Embryonic facial prominence (tissue), 1 donor: ENCODE measurements at regions not wholly inside any gene's neighbourhood (a gene's known extent, or its start where the extent isn't known, plus 50 kb on each side); places are given as distances from the start of the nearest gene placed in this dataset.

Experiments used
- DNase-seq: peaks from one replicate; pipeline ENCODE4 v3.0.0-alpha.2; 2016; ENCODE audit errors: extremely low spot score

DNA sequence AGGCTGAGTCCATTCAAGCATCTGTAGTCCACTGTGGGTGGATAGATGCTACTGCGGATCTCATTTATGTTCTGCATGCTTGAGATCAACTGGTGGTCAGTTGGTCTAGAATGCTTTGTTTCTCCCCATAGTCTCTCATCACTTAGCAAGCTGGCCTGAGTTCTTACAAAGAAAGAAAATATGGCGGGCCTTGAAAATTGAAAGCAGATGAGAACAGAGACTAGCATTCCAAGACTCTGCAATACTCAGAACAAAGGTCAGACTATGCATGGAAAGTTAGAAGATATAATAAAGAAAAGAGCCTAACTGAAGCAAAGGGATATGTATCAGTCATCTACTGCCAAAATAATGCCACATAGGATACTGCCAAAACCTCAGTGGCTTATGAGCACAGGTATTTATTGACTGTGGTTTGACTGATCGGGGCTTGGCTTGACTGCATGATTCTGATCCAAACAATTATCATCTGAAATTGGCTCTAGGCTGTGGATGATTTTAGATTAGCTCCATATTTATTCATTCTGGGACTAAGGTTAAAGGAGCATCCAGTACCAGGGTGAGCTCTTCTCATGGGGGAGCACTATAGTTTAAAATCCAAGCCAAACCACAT lies 258.9 kb downstream of the TAF11L14 start:
- DNase-seq, result peak; percentile 26

GRCh38 chr5:17895288-17896033 lies 261.2 kb downstream of the TAF11L14 start:
- no peak for DNase-seq

GRCh38 chr5:17896605-17897004 lies 262.3 kb downstream of the TAF11L14 start:
- no peak for DNase-seq

DNA sequence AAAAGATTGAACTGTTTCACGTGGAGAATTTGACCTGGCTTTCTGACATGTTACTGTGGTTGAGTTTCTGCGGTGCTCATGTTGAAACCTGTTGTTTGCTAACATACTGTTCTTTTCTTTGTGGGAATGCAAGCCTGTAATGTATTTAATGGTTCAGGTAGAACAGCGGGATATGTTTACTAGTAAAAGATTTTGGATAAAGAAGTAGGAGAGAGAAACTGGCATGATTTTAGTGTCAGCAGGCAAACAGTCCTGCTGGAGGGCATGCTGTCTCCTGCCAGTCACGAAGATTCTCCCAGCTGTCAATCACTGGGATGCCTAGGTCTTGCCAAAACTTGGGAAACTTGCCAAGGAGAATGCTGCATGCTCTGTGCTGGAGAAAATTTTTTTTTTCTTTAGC lies 263.5 kb downstream of the TAF11L14 start:
- DNase-seq, result no peak

- no peak for DNase-seq
Measured at GRCh38 chr5:17898766-17899165, 264.5 kb downstream of the TAF11L14 start.

DNA sequence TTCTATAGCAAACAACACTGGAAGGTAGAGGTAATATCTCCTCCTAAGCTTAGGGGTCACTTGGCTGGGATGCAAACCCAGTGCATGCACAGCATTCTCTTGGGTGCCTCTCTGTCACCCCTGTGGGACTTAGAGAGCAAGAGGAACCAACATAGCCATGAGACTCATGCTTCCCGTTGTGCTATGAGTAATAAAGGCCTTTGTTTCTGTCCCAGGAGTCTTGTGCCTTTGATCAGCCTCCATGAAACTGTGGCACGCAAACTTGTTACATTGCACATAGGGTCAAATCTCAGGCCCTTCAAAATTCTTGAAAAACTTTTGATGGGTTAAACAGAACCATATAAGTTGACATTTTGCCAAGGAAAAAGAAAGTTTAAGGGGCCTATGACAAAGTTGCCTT lies 272.8 kb downstream of the TAF11L14 start:
- DNase-seq, result no peak

GRCh38 chr5:17910318-17910717 lies 276.1 kb downstream of the TAF11L14 start:
- no peak for DNase-seq

DNA sequence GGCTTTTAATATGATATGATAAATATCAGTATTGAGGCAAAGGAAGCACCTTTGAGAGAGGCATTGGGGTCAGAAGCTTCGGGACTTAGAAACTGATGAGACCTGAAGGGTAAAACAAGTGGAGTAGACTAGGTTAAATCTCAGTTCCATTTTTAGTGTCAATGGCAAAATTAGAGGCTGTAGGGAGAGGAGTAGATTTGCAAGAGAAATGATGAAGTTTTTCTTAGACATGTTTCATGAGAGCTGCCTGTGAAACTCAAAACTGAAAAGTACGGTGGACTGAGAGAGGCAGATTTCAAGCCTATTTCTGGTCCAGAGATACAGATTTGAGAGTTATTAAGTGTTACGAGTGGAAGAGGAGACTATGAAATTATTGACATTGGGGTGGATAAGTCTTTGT lies 278.5 kb downstream of the TAF11L14 start:
- no peak for DNase-seq

GRCh38 chr5:17916446-17916845 lies 282.2 kb downstream of the TAF11L14 start:
- DNase-seq, result no peak

- DNase-seq, result no peak
Measured at GRCh38 chr5:17917465-17917864, 283.2 kb downstream of the TAF11L14 start.

DNA sequence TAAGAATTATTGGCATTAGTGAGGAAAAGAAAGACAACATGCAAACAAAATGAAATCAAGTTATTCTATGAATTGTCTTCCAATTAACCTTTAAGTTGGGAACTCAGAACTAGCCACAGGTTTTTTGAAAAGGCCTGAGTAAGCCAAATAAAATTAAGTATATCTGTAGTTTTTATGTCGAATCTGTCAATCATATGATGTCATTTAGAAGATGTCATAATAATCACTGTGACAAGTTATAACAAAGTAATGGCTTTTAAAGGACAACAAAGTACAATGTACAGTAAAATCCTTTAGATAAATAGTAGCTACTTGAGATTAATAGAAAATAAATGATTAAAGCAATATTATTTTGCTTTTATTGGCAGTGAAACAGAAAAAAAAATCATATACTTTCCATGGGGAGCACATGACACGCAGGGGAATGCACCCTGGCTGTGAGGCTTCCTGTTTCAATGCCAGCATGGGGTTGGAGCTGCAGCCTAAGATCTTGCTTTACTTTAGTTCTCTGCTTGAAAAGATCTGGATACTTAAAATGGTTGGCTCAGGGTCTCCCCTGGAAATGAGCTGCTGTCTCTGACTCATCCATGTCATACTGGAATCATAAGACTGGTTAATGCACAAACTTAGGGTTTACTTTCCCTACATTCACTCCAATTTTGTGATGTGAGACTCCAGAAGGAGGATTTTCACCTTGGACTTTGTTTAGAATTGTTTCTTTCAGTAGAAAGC lies 284.3 kb downstream of the TAF11L14 start:
- DNase-seq, result no peak

GRCh38 chr5:17925276-17925675 lies 291.0 kb downstream of the TAF11L14 start:
- DNase-seq, result no peak

DNA sequence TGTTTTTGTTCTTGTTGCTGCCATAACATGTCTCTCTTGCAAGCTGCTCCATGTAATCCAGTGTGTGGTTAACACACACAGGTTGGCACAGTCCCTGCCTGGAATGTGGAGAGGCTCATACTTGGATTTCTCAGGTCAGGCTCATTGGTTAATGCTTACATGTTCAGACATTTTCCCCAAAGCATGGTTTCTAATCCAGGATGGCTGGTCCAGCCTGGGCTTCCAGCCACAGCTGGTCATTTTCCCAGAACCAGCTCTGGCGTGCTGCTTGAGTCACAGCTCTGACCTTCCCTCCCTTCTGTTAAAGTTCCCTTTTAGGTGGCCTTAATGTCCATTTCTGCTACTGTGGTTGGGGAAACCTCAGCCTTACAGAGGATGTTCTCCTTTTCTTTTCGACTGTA lies 294.3 kb downstream of the TAF11L14 start:
- DNase-seq, result no peak

DNA sequence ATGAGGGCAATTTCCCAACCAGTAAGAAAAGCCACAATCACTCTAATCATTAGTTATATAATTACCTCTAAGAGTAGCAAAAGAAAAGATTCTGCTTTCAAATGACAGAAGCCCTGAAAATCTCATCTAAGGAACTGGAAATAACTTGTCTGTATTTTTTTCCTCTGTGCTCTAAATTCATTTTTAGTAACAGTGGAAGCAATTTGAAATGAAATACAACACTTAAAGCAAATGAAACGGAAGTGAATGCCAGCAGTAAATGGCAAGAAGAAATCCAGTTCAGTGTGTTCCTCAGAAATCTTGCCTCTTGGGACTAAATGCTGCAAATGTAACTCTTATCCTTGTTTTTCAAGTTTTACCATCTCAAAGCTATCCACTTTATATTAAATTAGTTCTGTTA lies 294.9 kb downstream of the TAF11L14 start:
- no peak for DNase-seq

- no peak for DNase-seq
Measured at GRCh38 chr5:17930346-17930745, 296.1 kb downstream of the TAF11L14 start.

DNA sequence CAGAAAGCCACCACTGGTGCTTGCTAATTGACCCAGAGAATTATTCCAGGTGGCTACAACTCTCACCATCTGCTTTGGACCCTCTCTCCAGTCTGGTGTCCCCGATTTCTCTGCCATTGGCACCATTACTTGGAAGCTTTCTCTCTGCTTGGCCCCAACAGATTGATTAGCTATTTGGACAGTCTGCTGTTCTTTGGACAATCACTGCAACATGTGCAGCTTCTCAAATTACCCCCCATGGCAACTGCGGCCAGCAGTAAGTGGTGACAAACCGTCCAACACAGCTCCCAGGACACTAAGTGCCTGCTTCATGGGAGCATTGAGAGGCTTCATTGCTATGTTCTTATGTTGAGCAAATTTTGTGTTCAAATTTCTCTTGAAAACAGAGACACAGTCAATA lies 309.8 kb downstream of the TAF11L14 start:
- no peak for DNase-seq

GRCh38 chr5:17947029-17947428 lies 312.8 kb downstream of the TAF11L14 start:
- DNase-seq, result no peak

- no peak for DNase-seq
Measured at GRCh38 chr5:17951392-17952169, 317.3 kb downstream of the TAF11L14 start.

GRCh38 chr5:17952231-17952630 lies 318.0 kb downstream of the TAF11L14 start:
- DNase-seq, result no peak

- DNase-seq, result no peak
Measured at GRCh38 chr5:17964067-17964466, 329.8 kb downstream of the TAF11L14 start.

DNA sequence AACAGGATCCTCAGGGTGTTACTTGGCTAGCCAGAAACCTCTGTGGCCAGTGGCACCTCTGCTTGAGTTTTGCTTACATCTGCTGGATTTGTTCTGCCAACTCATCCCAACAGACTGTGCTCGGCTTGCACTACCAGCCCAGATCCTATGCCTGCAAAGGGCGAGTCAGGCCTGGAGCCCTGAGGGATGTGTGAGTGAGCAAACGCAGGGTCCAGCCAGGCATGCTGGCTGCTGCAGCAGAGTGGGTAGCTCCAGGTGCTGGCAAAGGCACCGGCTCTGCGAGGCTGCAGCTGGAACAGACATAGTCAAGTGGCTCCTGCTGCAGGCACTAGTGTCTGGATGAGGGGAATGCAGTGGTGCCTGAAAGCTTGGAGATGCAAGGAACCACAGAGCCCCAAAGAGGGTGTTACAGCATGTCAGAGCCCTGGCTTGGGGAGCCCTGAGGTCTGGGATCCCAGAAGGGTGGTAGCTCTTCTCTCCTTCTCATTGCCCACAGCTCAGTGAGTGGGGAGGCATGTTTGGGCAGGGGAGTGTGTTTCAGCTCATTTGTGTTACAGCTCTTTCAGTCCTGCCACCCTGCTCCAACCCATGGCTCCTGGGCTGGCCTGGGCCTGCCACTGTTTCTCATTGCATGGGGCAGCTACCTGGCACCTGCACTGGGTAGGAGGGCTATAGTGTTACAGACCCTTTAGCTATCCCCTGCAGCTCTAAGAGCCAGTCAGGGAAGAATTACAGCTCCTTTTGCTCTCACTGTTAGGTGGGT lies 332.6 kb downstream of the TAF11L14 start:
- no peak for DNase-seq
